Omental fat pad (tissue), 3 donors: ENCODE measurements at regions not wholly inside any gene's neighbourhood (a gene's known extent, or its start where the extent isn't known, plus 50 kb on each side); places are given as distances from the start of the nearest gene placed in this dataset.

Experiments
- ATAC-seq: fragments of 150-250 bp; one replicate; pipeline ENCODE4 v1.9.1; 2016; ENCODE audit warnings: mild to moderate bottlenecking, moderate library complexity; ENCODE audit not compliant: low FRiP score
- DNase-seq: peaks from one replicate; pipeline ENCODE4 v3.0.0-alpha.2; 2019; ENCODE audit warnings: low spot score
- CTCF ChIP-seq, 3 donors: fragments of 450-650 bp; IDR thresholded peaks; one replicate each; pipeline ENCODE4 v1.5.1; 2016 to 2017; ENCODE audit warnings: antibody characterized with exemption in 3 of 3, mild to moderate bottlenecking in 3 of 3, moderate library complexity in 2 of 3

DNA sequence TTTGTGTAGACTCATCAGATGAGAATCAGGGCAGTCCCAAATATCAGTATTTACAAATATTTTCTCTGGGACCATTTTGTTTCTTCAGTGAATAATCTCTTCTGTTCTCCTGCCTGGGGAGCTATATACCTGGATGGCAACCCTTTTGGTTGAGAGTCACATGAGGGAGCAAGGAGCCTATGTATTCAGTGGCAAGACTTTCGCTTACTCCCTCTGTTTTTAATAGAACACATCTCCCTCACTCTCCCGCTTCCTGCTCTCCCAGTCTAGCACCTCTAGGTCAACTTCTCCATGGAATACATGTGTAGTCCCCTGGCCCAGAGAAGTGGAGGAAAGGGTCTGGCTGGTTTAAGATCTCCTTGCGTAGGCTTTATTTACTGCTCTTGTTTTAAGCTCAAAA is 600.3 kb downstream of the CCDC85A start:
- ATAC-seq = no peak
- no peak for TF ChIP-seq CTCF (IDR thresholded peaks at IDR 0.05)
- no peak for DNase-seq

GRCh38 chr2:56801214-56801613 is 617.4 kb downstream of the CCDC85A start:
- TF ChIP-seq CTCF (IDR thresholded peaks at IDR 0.05) = no peak
- no peak for DNase-seq
- ATAC-seq = no peak

DNA sequence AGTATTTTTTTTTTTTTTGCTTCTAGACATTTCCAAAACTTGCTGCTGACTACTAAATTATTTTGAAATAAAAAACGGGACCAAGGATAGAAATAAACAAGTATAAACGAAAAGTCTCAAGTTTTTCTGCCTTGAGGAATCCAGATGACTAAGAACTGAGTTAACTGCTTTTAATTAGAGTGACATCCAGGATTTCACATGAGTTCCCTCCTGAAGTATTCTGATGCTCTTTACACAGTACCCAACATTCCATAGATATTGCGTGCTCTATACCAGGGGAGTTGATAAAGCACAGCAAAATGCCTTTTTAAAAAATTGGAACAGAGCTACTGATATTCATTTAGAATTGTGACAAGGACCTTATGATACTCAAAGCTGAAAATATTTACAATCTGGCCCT is 618.0 kb downstream of the CCDC85A start:
- DNase-seq = no peak
- no peak for ATAC-seq
- no peak for TF ChIP-seq CTCF (IDR thresholded peaks at IDR 0.05)

GRCh38 chr2:56803596-56803995 is 619.8 kb downstream of the CCDC85A start:
- no peak for TF ChIP-seq CTCF (IDR thresholded peaks at IDR 0.05)
- ATAC-seq (no peak), DNase-seq (no peak)

- no peak for ATAC-seq
- no peak for DNase-seq
- no peak for TF ChIP-seq CTCF (IDR thresholded peaks at IDR 0.05)
Measured at GRCh38 chr2:56806924-56807323, 623.1 kb downstream of the CCDC85A start.

- no peak for TF ChIP-seq CTCF (IDR thresholded peaks at IDR 0.05)
- DNase-seq = no peak
Measured at GRCh38 chr2:56807861-56808260, 624.1 kb downstream of the CCDC85A start.

GRCh38 chr2:56811401-56811800 is 627.6 kb downstream of the CCDC85A start:
- ATAC-seq (no peak), DNase-seq (no peak)
- no peak for TF ChIP-seq CTCF (IDR thresholded peaks at IDR 0.05)

More at GRCh38 chr2:56807861-56808260, 624.1 kb downstream of the CCDC85A start:
- no peak for ATAC-seq
